GM13977 (cell line): ENCODE measurements at regions not wholly inside any gene's neighbourhood (a gene's known extent, or its start where the extent isn't known, plus 50 kb on each side); places are given as distances from the start of the nearest gene placed in this dataset.
"Not testable (repeated sequence)": the region's sequence is repeated elsewhere in the genome, so short reads cannot be mapped to it uniquely, and the experiment has no call there.

Experiments
- DNase-seq: peaks from one replicate; pipeline ENCODE4 v3.0.0; 2012; ENCODE audit warnings: low spot score
- CTCF ChIP-seq: IDR thresholded peaks from 2 replicates; pipeline ENCODE4 v1.5.1; 2012; ENCODE audit warnings: mild to moderate bottlenecking, control low read depth; ENCODE audit not compliant: insufficient read depth; ENCODE audit errors: extremely low read depth, missing control alignments
- in situ Hi-C: fragments of 300-500 bp; cut with MboI; formaldehyde crosslinking; loops from one replicate; pipeline ENCODE4 v1.12.0; 2022; ENCODE audit warnings: low sequenced_read_pairs, low pct_unique_long_range_greater_than_20kb, mixed read lengths, inconsistent platforms; ENCODE audit not compliant: unreplicated experiment

GRCh38 chr2:20949256-20949655 lies 94.6 kb downstream of the APOB start:
- in situ Hi-C loops = no loop called here
- no peak for DNase-seq
- no peak for TF ChIP-seq CTCF

GRCh38 chr2:20946468-20946867 lies 97.4 kb downstream of the APOB start:
- in situ Hi-C loops = no loop called here

GRCh38 chr2:20943721-20944120 lies 100.2 kb downstream of the APOB start:
- in situ Hi-C loops, DNase-seq: not testable (repeated sequence)

More at GRCh38 chr2:20946468-20946867, 97.4 kb downstream of the APOB start:
- TF ChIP-seq CTCF = no peak
- DNase-seq = no peak

GRCh38 chr2:20942646-20943125 lies 101.2 kb downstream of the APOB start:
- no peak for DNase-seq
- no peak for TF ChIP-seq CTCF
- in situ Hi-C loops = no loop called here

- in situ Hi-C loops = no loop called here
- no peak for DNase-seq
- no peak for TF ChIP-seq CTCF
Measured at GRCh38 chr2:20940856-20941255, 103.0 kb downstream of the APOB start.

- TF ChIP-seq CTCF = no peak
Measured at GRCh38 chr2:20939931-20940795, 103.7 kb downstream of the APOB start.

GRCh38 chr2:20937353-20937752 lies 106.5 kb downstream of the APOB start:
- in situ Hi-C loops = no loop called here
- DNase-seq = no peak
- TF ChIP-seq CTCF = no peak

More at GRCh38 chr2:20939931-20940795, 103.7 kb downstream of the APOB start:
- in situ Hi-C loops = no loop called here
- DNase-seq = no peak
